ENCODE measurements at regions not wholly inside any gene's neighbourhood (a gene's known extent, or its start where the extent isn't known, plus 50 kb on each side); places are given as distances from the start of the nearest gene placed in this dataset.

GRCh38 chr6:37555040-37555781 lies 55.5 kb upstream of the CCDC167 start:
- DNase-seq: no peak

- DNase-seq: no peak
Measured at GRCh38 chr6:37554480-37554819, 54.8 kb upstream of the CCDC167 start.

- no peak for DNase-seq
Measured at GRCh38 chr6:37552267-37552666, 52.6 kb upstream of the CCDC167 start.

GRCh38 chr6:37551867-37552266 lies 52.2 kb upstream of the CCDC167 start:
- DNase-seq: no peak

GRCh38 chr6:37551446-37551845 lies 51.8 kb upstream of the CCDC167 start:
- no peak for DNase-seq

- no peak for DNase-seq
Measured at GRCh38 chr6:37551002-37551401, 51.3 kb upstream of the CCDC167 start.

- DNase-seq: no peak
Measured at GRCh38 chr6:37550191-37550831, 50.6 kb upstream of the CCDC167 start.

GRCh38 chr6:37549558-37549957 lies 49.9 kb upstream of the CCDC167 start:
- DNase-seq: no peak
